Right renal pelvis (tissue), 4 donors: ENCODE measurements at regions not wholly inside any gene's neighbourhood (a gene's known extent, or its start where the extent isn't known, plus 50 kb on each side); places are given as distances from the start of the nearest gene placed in this dataset.
"Not testable (repeated sequence)": the region's sequence is repeated elsewhere in the genome, so short reads cannot be mapped to it uniquely, and the experiment has no call there.

ENCODE experiments used
- DNase-seq, 4 donors: peaks; one replicate each; pipeline ENCODE4 v3.0.0-alpha.2; 2013; ENCODE audit warnings: low read depth in 4 of 4, low spot score in 3 of 4, missing footprints in 1 of 4

GRCh38 chr3:116981089-116981488 is 271.5 kb downstream of the TUSC7 start:
- no peak for DNase-seq

DNA sequence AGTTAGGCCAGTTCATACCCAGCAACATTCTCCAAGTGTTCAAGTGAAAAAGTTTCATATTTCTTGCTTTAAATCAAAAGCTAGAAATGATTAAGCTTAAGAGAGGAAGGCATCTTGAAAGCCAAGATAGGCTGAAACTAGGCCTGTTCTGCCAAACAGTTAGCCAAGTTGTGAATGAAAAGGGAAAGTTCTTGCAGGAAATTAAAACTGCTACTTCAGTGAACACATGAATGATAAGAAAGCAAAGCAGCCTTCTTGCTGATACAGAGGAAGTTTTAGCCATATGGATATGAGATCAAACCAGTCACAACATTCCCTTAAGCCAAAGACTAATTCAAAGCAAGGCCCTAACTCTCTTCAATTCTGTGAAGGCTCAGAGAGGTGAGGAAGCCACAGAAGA is 274.7 kb downstream of the TUSC7 start:
- no peak for DNase-seq

GRCh38 chr3:116994351-116994879 is 284.8 kb downstream of the TUSC7 start:
- DNase-seq = no peak

GRCh38 chr3:117003501-117003900 is 293.9 kb downstream of the TUSC7 start:
- no peak for DNase-seq

- DNase-seq = no peak
Measured at GRCh38 chr3:117005274-117005673, 295.7 kb downstream of the TUSC7 start.

- DNase-seq = no peak
Measured at GRCh38 chr3:117005911-117006522, 296.4 kb downstream of the TUSC7 start.

- DNase-seq = no peak
Measured at GRCh38 chr3:117010318-117010717, 300.7 kb downstream of the TUSC7 start.

DNA sequence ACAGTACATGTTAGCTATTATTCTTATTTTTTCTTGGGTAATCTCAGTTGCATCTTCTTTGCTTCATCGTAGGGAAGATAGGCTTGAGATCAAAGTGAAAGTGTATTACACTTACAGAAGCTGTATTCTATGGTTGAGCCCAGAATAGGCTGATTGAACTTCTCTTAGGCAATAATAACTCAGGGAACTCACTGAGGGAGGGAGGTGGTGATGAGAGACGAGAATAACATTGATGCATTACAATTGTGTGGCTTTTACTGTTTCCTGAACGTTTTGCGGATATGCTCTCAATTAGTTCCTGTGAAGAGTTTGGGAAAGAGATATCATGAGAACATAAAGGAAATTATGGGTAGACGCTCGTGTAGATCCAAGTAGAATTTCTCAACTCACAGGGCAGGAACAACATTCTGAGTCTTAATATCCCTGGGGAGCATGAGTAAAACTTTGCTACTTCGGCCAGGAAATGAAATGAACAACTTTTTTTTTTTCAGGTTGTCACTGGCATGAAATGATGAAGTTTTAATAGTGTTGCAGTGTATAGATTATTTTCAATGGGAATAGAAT is 302.2 kb downstream of the TUSC7 start:
- DNase-seq = no peak

- no peak for DNase-seq
Measured at GRCh38 chr3:117016378-117016777, 306.8 kb downstream of the TUSC7 start.

DNA sequence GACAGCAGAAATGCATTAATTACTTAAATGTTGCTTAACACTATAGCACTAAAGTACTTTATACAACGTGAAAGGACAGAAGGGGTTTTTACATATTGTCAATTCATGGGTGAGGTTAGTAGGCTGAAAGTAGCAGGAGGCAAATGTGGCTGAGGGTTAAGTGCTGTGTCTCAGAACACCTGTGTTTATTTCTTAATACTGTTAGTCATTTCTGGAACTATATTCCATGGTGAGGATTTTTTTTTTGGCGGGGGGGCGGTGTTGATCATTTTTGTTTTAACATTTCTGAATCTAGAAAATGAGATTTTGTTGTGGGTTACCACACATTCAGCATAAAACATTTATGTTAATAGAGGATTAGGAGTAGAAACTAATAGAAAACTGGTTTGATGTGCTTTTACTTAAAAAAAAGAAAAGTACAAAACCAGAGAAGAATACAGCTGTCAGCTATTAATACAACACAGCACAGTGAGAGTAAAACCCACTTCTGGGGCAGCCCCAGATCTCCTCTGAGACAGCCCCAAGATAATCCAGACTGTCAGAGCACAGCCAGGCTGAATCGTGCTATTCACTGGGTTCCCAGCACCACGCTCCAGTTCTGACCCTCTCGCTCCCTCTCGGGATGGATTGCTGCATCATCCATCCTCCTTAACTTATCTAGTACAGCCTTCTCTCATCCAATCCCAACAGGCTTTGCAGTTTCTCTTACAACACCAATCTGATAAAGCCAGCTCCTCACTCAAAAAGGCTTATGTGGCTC is 307.7 kb downstream of the TUSC7 start:
- no peak for DNase-seq

- DNase-seq = no peak
Measured at GRCh38 chr3:117018655-117019054, 309.1 kb downstream of the TUSC7 start.

DNA sequence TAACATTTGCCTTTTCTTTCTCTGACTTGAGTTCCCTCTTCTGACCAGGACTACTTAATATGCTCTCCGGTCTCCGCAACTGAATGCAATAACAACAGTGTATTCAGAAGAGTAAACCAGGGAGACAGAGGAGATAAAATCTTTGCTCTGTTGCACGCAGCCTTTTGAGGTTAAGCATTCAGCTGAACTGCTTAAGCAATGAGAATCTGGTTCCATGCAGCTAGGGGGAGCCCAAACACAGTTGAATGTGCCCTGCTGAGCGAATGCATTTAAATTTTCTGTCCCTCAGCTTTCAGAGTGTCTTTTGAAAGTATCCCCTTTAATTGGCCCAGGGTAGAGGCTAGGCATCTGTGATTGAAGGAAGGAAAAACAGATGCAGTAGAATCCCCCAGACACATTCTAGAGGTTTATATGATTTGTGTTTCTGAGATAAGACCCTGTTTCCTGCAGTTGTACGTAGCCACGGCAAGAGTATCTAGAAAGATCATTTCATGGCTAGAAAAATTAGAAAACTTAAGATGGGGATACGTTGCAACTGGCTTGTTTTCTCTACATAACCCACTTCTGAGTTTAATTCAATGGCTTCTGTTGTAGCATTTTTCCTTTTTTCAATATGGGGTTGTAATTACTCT is 309.6 kb downstream of the TUSC7 start:
- peak; percentile 47 to 56 (median 52) for DNase-seq

GRCh38 chr3:117026401-117026800 is 316.8 kb downstream of the TUSC7 start:
- no peak for DNase-seq

DNA sequence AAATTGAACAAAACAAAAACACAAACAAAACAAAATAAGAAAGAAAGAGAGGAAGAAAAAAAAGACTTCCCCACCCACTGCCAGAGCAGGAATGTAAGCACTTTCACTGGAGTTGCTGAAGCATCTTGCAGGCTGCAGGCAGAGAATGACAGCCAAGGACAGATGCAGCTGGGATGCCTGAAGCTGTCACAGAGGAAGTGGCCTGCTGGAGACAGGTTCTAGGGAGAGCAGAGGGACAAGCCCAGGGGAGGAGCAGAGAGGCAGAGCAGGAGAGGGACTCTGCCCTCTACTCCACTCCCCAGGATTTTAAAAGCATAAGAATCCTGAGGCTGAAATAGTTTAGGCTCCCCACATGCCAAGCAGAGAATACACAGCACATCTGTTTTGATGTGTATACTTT is 326.2 kb downstream of the TUSC7 start:
- DNase-seq = no peak

- DNase-seq = no peak
Measured at GRCh38 chr3:117036259-117036799, 326.8 kb downstream of the TUSC7 start.

DNA sequence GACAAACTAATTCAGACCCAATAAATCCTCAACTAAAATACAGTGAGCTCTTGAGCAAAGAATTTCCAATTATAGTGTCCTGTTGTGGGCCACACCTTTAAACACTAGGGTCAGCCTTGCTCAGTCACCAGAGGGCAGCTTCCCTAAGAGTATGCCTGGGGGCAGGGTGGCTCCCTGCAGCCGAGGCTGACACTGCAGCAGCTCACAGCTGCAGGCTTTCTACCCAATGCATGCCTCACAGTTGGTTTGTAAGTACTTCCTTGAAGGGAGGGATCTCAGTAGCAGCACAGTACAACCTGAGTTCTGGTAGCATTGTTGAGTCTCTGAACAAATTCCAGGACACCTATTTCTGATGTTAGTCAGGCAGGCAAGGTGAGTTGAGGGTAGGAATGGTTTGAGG is 335.6 kb downstream of the TUSC7 start:
- DNase-seq = no peak

GRCh38 chr3:117047951-117048705 is 338.5 kb downstream of the TUSC7 start:
- DNase-seq = no peak

- DNase-seq = no peak
Measured at GRCh38 chr3:117052395-117052794, 342.8 kb downstream of the TUSC7 start.

DNA sequence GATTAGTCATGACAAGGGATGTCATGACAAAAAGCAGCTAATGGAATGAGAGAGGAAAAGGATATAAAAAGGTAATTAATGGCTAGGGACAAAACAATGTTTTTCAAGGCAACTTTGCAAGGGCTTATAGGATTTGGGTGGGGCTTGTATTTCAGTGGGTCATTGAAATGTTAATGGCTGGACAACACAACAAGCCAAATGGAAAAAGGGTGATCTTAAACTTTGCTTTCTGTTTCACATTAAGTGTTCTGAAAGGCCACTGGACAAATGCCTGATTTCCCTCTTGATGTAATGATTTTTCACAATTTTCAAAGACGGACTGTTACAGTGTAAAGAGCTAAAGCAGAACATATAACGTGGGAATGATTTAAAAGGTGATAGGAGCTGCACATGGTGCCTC is 345.0 kb downstream of the TUSC7 start:
- DNase-seq = no peak

DNA sequence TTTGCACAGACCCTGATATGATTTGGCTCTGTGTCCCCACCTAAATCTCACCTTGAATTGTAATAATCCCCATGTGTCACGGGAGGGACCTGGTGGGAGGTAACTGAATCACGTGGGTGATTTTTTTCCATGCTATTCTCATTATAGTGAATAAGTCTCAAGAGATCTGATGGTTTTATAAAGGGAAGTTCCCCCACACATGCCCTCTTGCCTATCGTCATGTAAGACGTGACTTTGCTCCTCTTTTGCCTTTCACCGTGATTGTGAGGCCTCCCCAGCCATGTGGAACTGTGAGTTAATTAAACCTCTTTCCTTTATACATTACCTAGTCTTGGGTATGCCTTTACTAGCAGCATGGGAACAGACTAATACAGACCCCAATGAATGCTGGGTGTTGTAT is 347.4 kb downstream of the TUSC7 start:
- not testable (repeated sequence) for DNase-seq
